HG03039 (cell line): ENCODE measurements at regions not wholly inside any gene's neighbourhood (a gene's known extent, or its start where the extent isn't known, plus 50 kb on each side); places are given as distances from the start of the nearest gene placed in this dataset.
"Not testable (repeated sequence)": the region's sequence is repeated elsewhere in the genome, so short reads cannot be mapped to it uniquely, and the experiment has no call there.

Source experiments
- ATAC-seq: cut with Tn5 transposase; IDR thresholded peaks from one replicate; pipeline ENCODE4 v1.9.1; 2021; ENCODE audit warnings: mild to moderate bottlenecking, moderate library complexity; ENCODE audit not compliant: unreplicated experiment

DNA sequence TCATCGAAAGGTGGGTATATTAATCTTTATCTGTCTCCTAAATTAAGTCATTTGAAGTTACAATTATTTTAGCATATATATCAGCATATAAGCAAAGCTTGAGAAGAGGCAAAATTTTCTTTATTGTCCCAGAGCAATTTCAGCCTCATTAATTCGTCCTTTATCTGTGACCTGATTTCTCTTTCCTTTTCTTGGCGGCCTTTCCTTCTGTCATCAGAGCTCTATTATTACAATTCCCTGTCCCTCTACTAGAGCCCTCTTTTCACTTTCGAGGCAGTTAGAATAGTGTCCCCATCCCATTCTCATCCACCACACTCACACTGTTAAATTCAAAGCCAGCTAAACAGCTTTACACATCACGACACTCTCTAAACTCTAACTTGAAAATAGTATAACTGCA lies 1293.2 kb upstream of the FAM98A start:
- no peak for ATAC-seq

GRCh38 chr2:34875091-34875745 lies 1276.1 kb upstream of the FAM98A start:
- ATAC-seq: no peak

- no peak for ATAC-seq
These were observed 1254.5 kb upstream of the FAM98A start for GRCh38 chr2:34853646-34854045.

- ATAC-seq: no peak
These were observed 1252.7 kb upstream of the FAM98A start for GRCh38 chr2:34851804-34852203.

- ATAC-seq: no peak
These were observed 1250.7 kb upstream of the FAM98A start for GRCh38 chr2:34849827-34850226.

DNA sequence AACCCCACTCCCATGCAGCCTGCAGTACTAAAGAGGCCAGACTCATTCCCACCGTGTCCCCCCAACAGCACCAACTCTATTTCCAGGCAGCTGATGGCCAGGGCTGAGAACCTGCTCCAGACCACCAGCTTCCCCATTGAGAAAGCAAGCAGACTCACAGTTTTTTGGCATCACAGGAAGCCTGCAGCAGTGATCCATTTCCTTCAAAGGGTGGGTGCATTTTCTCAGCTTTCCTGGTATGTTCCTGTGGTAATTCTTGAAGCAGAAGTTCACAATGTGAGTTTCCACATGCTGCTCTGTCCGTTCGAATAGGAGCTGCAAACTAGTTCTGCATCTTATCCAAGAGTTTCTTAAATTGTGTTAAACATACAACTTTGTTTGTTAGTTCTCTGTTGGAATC lies 1249.6 kb upstream of the FAM98A start:
- ATAC-seq: no peak

- no peak for ATAC-seq
These were observed 1249.0 kb upstream of the FAM98A start for GRCh38 chr2:34848132-34848531.

GRCh38 chr2:34844629-34845028 lies 1245.5 kb upstream of the FAM98A start:
- no peak for ATAC-seq

- ATAC-seq: no peak
These were observed 1239.3 kb upstream of the FAM98A start for GRCh38 chr2:34838408-34838807.

GRCh38 chr2:34836361-34836760 lies 1237.3 kb upstream of the FAM98A start:
- ATAC-seq: no peak

DNA sequence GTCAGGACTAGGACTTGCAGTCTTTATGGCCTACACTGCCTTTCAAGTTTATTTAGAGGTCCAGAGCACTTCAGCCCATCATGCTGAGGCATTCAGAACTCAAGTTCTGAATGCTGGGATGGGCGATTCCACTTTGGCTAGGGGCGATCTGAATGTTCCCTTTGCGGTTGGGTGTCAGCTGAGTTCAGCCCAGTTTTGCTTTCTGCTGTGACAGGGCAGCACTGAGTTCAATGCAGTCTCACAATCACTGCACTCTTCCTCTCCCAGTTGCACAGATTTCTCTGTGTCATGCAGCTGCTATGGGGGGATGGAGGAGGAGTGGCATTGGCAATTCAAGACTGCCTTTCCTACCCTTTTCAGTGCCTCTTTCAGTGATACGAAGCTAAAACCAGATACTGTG lies 1232.0 kb upstream of the FAM98A start:
- no peak for ATAC-seq

DNA sequence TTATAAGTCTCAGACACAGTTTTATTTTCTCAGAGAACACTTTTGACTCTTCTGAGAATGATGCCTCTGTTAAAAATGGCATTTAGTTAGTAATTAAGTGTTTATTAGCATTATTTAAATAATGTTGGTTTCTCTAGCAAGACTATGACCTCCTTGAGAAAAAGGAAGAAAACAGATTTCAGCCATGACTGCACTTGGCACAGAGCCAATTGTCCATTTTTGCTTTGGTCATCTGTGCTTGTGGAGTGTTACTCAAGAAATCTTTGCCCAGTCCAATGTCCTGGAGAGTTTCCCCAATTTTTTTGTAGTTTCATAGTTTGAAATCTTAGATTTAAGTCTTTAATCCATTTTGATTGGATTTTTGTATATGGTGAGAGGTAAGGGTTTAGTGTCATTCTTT lies 1229.4 kb upstream of the FAM98A start:
- ATAC-seq: no peak

GRCh38 chr2:34827398-34827797 lies 1228.3 kb upstream of the FAM98A start:
- ATAC-seq: no peak

DNA sequence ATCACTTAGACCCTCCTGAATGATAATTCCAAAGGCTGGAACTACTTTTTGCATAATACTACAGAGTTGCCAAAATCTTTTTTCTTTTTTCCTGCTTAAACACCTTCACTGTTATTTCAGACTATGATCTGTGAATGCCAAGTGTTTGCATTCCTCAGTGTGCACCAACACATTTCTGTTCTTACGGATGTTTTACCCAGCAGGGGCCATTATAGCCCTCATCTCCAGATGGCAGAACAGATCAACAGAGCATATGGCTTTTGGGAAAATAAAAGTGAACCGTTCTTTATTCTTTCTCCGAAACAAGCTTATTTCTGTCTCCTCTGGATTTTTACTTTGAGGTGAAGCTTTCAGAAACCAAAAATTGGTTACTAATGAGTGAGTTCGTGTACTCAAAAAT lies 1226.6 kb upstream of the FAM98A start:
- ATAC-seq: no peak

- ATAC-seq: no peak
These were observed 1223.5 kb upstream of the FAM98A start for GRCh38 chr2:34822616-34823015.

GRCh38 chr2:34815052-34815741 lies 1216.1 kb upstream of the FAM98A start:
- no peak for ATAC-seq

DNA sequence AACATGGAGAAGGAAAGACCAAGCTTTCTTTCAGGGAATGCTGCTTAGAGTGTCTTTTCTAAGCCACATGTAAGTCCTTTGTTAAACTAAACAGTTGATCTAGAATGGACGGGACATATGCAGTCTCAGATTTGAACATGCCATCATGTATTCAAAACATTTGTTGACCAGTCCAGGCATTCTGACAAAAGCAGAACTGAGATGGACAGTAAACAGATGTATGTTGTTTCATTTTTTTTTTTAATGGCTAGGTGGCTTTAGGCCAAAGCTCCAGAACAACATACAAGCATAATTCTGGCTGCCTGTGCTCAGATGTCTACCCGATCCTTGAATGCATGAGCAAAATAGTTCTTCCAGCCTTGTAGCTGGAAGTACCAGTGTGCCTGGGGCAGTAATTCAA lies 1211.4 kb upstream of the FAM98A start:
- no peak for ATAC-seq

- no peak for ATAC-seq
These were observed 1209.3 kb upstream of the FAM98A start for GRCh38 chr2:34808426-34808825.

DNA sequence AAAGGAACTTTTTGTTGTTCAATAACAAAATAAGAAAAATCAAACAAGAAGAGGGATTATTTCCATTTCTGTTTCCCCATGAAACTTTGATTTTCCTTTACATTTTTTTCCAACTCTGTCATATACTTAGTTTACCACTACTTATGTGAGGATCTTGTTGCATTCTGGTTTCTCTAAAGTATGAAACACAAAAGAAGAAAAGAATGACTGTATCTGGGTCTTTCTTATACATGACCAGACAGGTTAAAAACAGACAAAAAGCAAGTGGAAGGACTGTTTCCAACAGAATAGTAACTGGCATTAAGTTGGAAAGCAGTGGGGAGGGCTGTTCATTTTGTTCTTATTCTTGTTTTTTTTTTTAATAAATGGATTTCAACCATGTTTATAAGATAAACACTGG lies 1207.8 kb upstream of the FAM98A start:
- no peak for ATAC-seq

- no peak for ATAC-seq
These were observed 1207.3 kb upstream of the FAM98A start for GRCh38 chr2:34806396-34806795.

GRCh38 chr2:34799556-34799955 lies 1200.5 kb upstream of the FAM98A start:
- no peak for ATAC-seq

- not testable (repeated sequence) for ATAC-seq
These were observed 1196.5 kb upstream of the FAM98A start for GRCh38 chr2:34795586-34795985.

- no peak for ATAC-seq
These were observed 1190.1 kb upstream of the FAM98A start for GRCh38 chr2:34789169-34789568.
